ENCODE measurements at regions not wholly inside any gene's neighbourhood (a gene's known extent, or its start where the extent isn't known, plus 50 kb on each side); places are given as distances from the start of the nearest gene placed in this dataset.
"Not testable (repeated sequence)": the region's sequence is repeated elsewhere in the genome, so short reads cannot be mapped to it uniquely, and the experiment has no call there.

- Histone ChIP-seq H3K36me3 (ENCODE audit: control insufficient read depth in 4 of 4, insufficient read depth in 4 of 4, low read length in 3 of 4) (no peaks in the 10 kb centered on the region), H3K4me1 (ENCODE audit: control extremely low read depth in 1 of 4, control insufficient read depth in 4 of 4, insufficient read depth in 4 of 4, low read length in 3 of 4) (no peaks in the 10 kb centered on the region), H3K4me3 (ENCODE audit: control insufficient read depth in 1 of 7, extremely low read depth in 1 of 7, insufficient read depth in 4 of 7, low read depth in 2 of 7, low read length in 6 of 7) (no peak overlapping the region), H3K27me3 (replicated peaks in 2 of 5; ENCODE audit: control insufficient read depth in 4 of 5, insufficient read depth in 5 of 5, low read length in 4 of 5) (no peaks in the 10 kb centered on the region), H3K27ac (ENCODE audit: insufficient read depth in 1 of 2, low read depth in 1 of 2, low read length in 2 of 2, poor library complexity in 1 of 2, severe bottlenecking in 2 of 2) (no peak overlapping the region), H3K9me3 (ENCODE audit: control extremely low read depth in 1 of 5, control insufficient read depth in 4 of 5, insufficient read depth in 2 of 5, low read depth in 1 of 5, low read length in 4 of 5) (no peaks in the 10 kb centered on the region)
- CTCF ChIA-PET = no interaction called here
- no peak for DNase-seq
- POLR2A ChIA-PET = no interaction called here
Measured at GRCh38 chr13:90938848-90939247, 408.6 kb upstream of the MIR17HG start.

GRCh38 chr13:90943946-90944345 is 403.5 kb upstream of the MIR17HG start:
- Histone ChIP-seq H3K27me3 (replicated peaks in 2 of 5; ENCODE audit: control insufficient read depth in 4 of 5, insufficient read depth in 5 of 5, low read length in 4 of 5) (no peaks in the 10 kb centered on the region), H3K4me3 (ENCODE audit: control insufficient read depth in 1 of 7, extremely low read depth in 1 of 7, insufficient read depth in 4 of 7, low read depth in 2 of 7, low read length in 6 of 7) (no peak overlapping the region), H3K27ac (ENCODE audit: insufficient read depth in 1 of 2, low read depth in 1 of 2, low read length in 2 of 2, poor library complexity in 1 of 2, severe bottlenecking in 2 of 2) (no peak overlapping the region), H3K4me1 (ENCODE audit: control extremely low read depth in 1 of 4, control insufficient read depth in 4 of 4, insufficient read depth in 4 of 4, low read length in 3 of 4) (no peaks in the 10 kb centered on the region), H3K36me3 (ENCODE audit: control insufficient read depth in 4 of 4, insufficient read depth in 4 of 4, low read length in 3 of 4) (no peaks in the 10 kb centered on the region), H3K9me3 (ENCODE audit: control extremely low read depth in 1 of 5, control insufficient read depth in 4 of 5, insufficient read depth in 2 of 5, low read depth in 1 of 5, low read length in 4 of 5) (peaks cover 0 to 3% (median 0%) of the 10 kb centered on the region in 5 experiments)
- ChIA-PET POLR2A (no interaction called here), CTCF (no interaction called here)
- DNase-seq = no peak
- WGBS (ENCODE audit: insufficient coverage) = 100% methylated on average over 3 of the region's 4 CpGs

- no CpG with 5 or more reads among the region's 3 CpGs for WGBS (ENCODE audit: insufficient coverage)
- DNase-seq, POLR2A ChIA-PET: not testable (repeated sequence)
Measured at GRCh38 chr13:90945146-90945545, 402.3 kb upstream of the MIR17HG start.

GRCh38 chr13:90946125-90946524 is 401.4 kb upstream of the MIR17HG start:
- WGBS (ENCODE audit: insufficient coverage) = 100% methylated on average over 1 of the region's 5 CpGs
- DNase-seq, POLR2A ChIA-PET: not testable (repeated sequence)

More at GRCh38 chr13:90945146-90945545, 402.3 kb upstream of the MIR17HG start:
- H3K9me3 ChIP-seq (ENCODE audit: control extremely low read depth in 1 of 5, control insufficient read depth in 4 of 5, insufficient read depth in 2 of 5, low read depth in 1 of 5, low read length in 4 of 5); H3K4me1 ChIP-seq (ENCODE audit: control extremely low read depth in 1 of 4, control insufficient read depth in 4 of 4, insufficient read depth in 4 of 4, low read length in 3 of 4); H3K36me3 ChIP-seq (ENCODE audit: control insufficient read depth in 4 of 4, insufficient read depth in 4 of 4, low read length in 3 of 4); CTCF ChIA-PET; H3K4me3 ChIP-seq (ENCODE audit: control insufficient read depth in 1 of 7, extremely low read depth in 1 of 7, insufficient read depth in 4 of 7, low read depth in 2 of 7, low read length in 6 of 7); H3K27ac ChIP-seq (ENCODE audit: insufficient read depth in 1 of 2, low read depth in 1 of 2, low read length in 2 of 2, poor library complexity in 1 of 2, severe bottlenecking in 2 of 2); H3K27me3 ChIP-seq (replicated peaks in 2 of 5; ENCODE audit: control insufficient read depth in 4 of 5, insufficient read depth in 5 of 5, low read length in 4 of 5): not testable (repeated sequence)

GRCh38 chr13:90947976-90948375 is 399.5 kb upstream of the MIR17HG start:
- no peaks in the 10 kb centered on the region for H3K36me3 ChIP-seq (ENCODE audit: control insufficient read depth in 4 of 4, insufficient read depth in 4 of 4, low read length in 3 of 4)
- H3K9me3 ChIP-seq (ENCODE audit: control extremely low read depth in 1 of 5, control insufficient read depth in 4 of 5, insufficient read depth in 2 of 5, low read depth in 1 of 5, low read length in 4 of 5) = peaks cover 0 to 3% (median 0%) of the 10 kb centered on the region in 5 experiments
- no peak overlapping the region for H3K27ac ChIP-seq (ENCODE audit: insufficient read depth in 1 of 2, low read depth in 1 of 2, low read length in 2 of 2, poor library complexity in 1 of 2, severe bottlenecking in 2 of 2)
- 100% methylated on average over 2 of the region's 2 CpGs for WGBS (ENCODE audit: insufficient coverage)
- ChIA-PET POLR2A (no interaction called here), CTCF (no interaction called here)
- no peaks in the 10 kb centered on the region for H3K27me3 ChIP-seq (replicated peaks in 2 of 5; ENCODE audit: control insufficient read depth in 4 of 5, insufficient read depth in 5 of 5, low read length in 4 of 5)
- no peaks in the 10 kb centered on the region for H3K4me1 ChIP-seq (ENCODE audit: control extremely low read depth in 1 of 4, control insufficient read depth in 4 of 4, insufficient read depth in 4 of 4, low read length in 3 of 4)
- no peak overlapping the region for H3K4me3 ChIP-seq (ENCODE audit: control insufficient read depth in 1 of 7, extremely low read depth in 1 of 7, insufficient read depth in 4 of 7, low read depth in 2 of 7, low read length in 6 of 7)
- DNase-seq = no peak

More at GRCh38 chr13:90946125-90946524, 401.4 kb upstream of the MIR17HG start:
- H3K4me3 ChIP-seq (ENCODE audit: control insufficient read depth in 1 of 7, extremely low read depth in 1 of 7, insufficient read depth in 4 of 7, low read depth in 2 of 7, low read length in 6 of 7); CTCF ChIA-PET; H3K4me1 ChIP-seq (ENCODE audit: control extremely low read depth in 1 of 4, control insufficient read depth in 4 of 4, insufficient read depth in 4 of 4, low read length in 3 of 4); H3K9me3 ChIP-seq (ENCODE audit: control extremely low read depth in 1 of 5, control insufficient read depth in 4 of 5, insufficient read depth in 2 of 5, low read depth in 1 of 5, low read length in 4 of 5); H3K27ac ChIP-seq (ENCODE audit: insufficient read depth in 1 of 2, low read depth in 1 of 2, low read length in 2 of 2, poor library complexity in 1 of 2, severe bottlenecking in 2 of 2); H3K36me3 ChIP-seq (ENCODE audit: control insufficient read depth in 4 of 4, insufficient read depth in 4 of 4, low read length in 3 of 4); H3K27me3 ChIP-seq (replicated peaks in 2 of 5; ENCODE audit: control insufficient read depth in 4 of 5, insufficient read depth in 5 of 5, low read length in 4 of 5): not testable (repeated sequence)

- POLR2A ChIA-PET = no interaction called here
- no peak for DNase-seq
- H3K36me3 ChIP-seq (ENCODE audit: control insufficient read depth in 4 of 4, insufficient read depth in 4 of 4, low read length in 3 of 4) = no peaks in the 10 kb centered on the region
- no peaks in the 10 kb centered on the region for H3K27me3 ChIP-seq (replicated peaks in 2 of 5; ENCODE audit: control insufficient read depth in 4 of 5, insufficient read depth in 5 of 5, low read length in 4 of 5)
- no peak overlapping the region for H3K27ac ChIP-seq (ENCODE audit: insufficient read depth in 1 of 2, low read depth in 1 of 2, low read length in 2 of 2, poor library complexity in 1 of 2, severe bottlenecking in 2 of 2)
- H3K4me3 ChIP-seq (ENCODE audit: control insufficient read depth in 1 of 7, extremely low read depth in 1 of 7, insufficient read depth in 4 of 7, low read depth in 2 of 7, low read length in 6 of 7) = no peak overlapping the region
- peaks cover 0 to 3% (median 0%) of the 10 kb centered on the region in 5 experiments for H3K9me3 ChIP-seq (ENCODE audit: control extremely low read depth in 1 of 5, control insufficient read depth in 4 of 5, insufficient read depth in 2 of 5, low read depth in 1 of 5, low read length in 4 of 5)
- no CpG with 5 or more reads among the region's 1 CpG for WGBS (ENCODE audit: insufficient coverage)
- no peaks in the 10 kb centered on the region for H3K4me1 ChIP-seq (ENCODE audit: control extremely low read depth in 1 of 4, control insufficient read depth in 4 of 4, insufficient read depth in 4 of 4, low read length in 3 of 4)
- CTCF ChIA-PET = no interaction called here
Measured at GRCh38 chr13:90950160-90950559, 397.3 kb upstream of the MIR17HG start.

- peaks cover 0 to 3% (median 0%) of the 10 kb centered on the region in 5 experiments for H3K9me3 ChIP-seq (ENCODE audit: control extremely low read depth in 1 of 5, control insufficient read depth in 4 of 5, insufficient read depth in 2 of 5, low read depth in 1 of 5, low read length in 4 of 5)
- WGBS (ENCODE audit: insufficient coverage) = no CpG with 5 or more reads among the region's 5 CpGs
- CTCF ChIA-PET = no interaction called here
- no peaks in the 10 kb centered on the region for H3K27me3 ChIP-seq (replicated peaks in 2 of 5; ENCODE audit: control insufficient read depth in 4 of 5, insufficient read depth in 5 of 5, low read length in 4 of 5)
- no peak overlapping the region for H3K4me3 ChIP-seq (ENCODE audit: control insufficient read depth in 1 of 7, extremely low read depth in 1 of 7, insufficient read depth in 4 of 7, low read depth in 2 of 7, low read length in 6 of 7)
- H3K4me1 ChIP-seq (ENCODE audit: control extremely low read depth in 1 of 4, control insufficient read depth in 4 of 4, insufficient read depth in 4 of 4, low read length in 3 of 4) = no peaks in the 10 kb centered on the region
- POLR2A ChIA-PET = no interaction called here
- no peaks in the 10 kb centered on the region for H3K36me3 ChIP-seq (ENCODE audit: control insufficient read depth in 4 of 4, insufficient read depth in 4 of 4, low read length in 3 of 4)
- H3K27ac ChIP-seq (ENCODE audit: insufficient read depth in 1 of 2, low read depth in 1 of 2, low read length in 2 of 2, poor library complexity in 1 of 2, severe bottlenecking in 2 of 2) = no peak overlapping the region
- DNase-seq = no peak
Measured at GRCh38 chr13:90951663-90952062, 395.8 kb upstream of the MIR17HG start.
